GM18870 (cell line): ENCODE measurements at regions not wholly inside any gene's neighbourhood (a gene's known extent, or its start where the extent isn't known, plus 50 kb on each side); places are given as distances from the start of the nearest gene placed in this dataset.

ENCODE experiments used
- ATAC-seq: cut with Tn5 transposase; IDR thresholded peaks from one replicate; pipeline ENCODE4 v1.9.1; 2021; ENCODE audit warnings: moderate library complexity; ENCODE audit not compliant: unreplicated experiment

- ATAC-seq: no peak
Observed at GRCh38 chr13:48146636-48147035, 51.7 kb upstream of the MED4 start.

GRCh38 chr13:48146122-48146521, 51.2 kb upstream of the MED4 start:
- ATAC-seq: no peak
